Lower leg skin (tissue), 4 donors: ENCODE measurements at regions not wholly inside any gene's neighbourhood (a gene's known extent, or its start where the extent isn't known, plus 50 kb on each side); places are given as distances from the start of the nearest gene placed in this dataset.

Experiments
- DNase-seq, 2 donors: peaks; one replicate each; pipeline ENCODE4 v3.0.0-alpha.2; 2019; ENCODE audit warnings: low spot score in 2 of 2
- H3K4me3 ChIP-seq: fragments of 200-600 bp; sonication (generic); 2 replicates; pipeline ENCODE4 v1.5.1; 2017; ENCODE audit warnings: mild to moderate bottlenecking, low read depth; ENCODE audit not compliant: poor library complexity, severe bottlenecking
- POLR2A ChIP-seq, 2 donors: fragments of 450-650 bp; IDR thresholded peaks; one replicate each; pipeline ENCODE4 v1.6.1; 2016 to 2017; ENCODE audit warnings: antibody characterized with exemption in 2 of 2, mild to moderate bottlenecking in 1 of 2, moderate library complexity in 1 of 2
- WGBS, 2 donors: methylation state at CpG; one replicate each; pipeline ENCODE4 v1.1.5; 2018; 5-methylcytosine and 5-hydroxymethylcytosine counted together
- intact Hi-C: fragments of 100-400 bp; cut with DNase I; formaldehyde crosslinking; loops from one replicate; pipeline ENCODE4 v1.15.0; 2023; ENCODE audit warnings: low total_unique reads
- TF ChIP-seq, protein P1 (sequence below), 3 donors: fragments of 450-650 bp; IDR thresholded peaks; one replicate each; pipeline ENCODE4 v1.5.1; 2016; ENCODE audit warnings: antibody characterized with exemption in 3 of 3, mild to moderate bottlenecking in 3 of 3, moderate library complexity in 2 of 3

DNA sequence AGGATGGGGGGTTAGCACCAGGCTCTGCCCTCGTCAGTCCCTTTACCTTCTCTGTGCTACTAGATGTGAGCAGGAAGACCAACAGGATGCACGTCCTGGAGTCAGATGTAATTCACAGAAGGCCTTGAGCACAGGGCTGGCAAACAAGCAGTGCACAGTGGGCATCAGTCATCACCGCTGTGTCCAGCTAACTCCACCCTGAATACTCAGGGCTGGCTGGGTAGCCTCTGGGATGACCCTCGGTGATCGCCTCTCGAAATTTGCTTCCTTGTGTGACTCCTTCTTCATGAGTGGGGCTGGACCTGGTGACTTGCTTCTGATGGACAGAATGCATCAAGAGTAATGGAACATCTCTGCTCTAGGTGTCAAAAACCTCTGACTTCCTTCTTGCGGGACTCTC, 92.2 kb upstream of the TMPRSS2 start:
- WGBS, 2 donors: 91 to 92% methylated on average over 7 of the region's 7 CpGs
- no peak for TF ChIP-seq POLR2A (IDR thresholded peaks at IDR 0.05)
- TF ChIP-seq, protein P1, sequence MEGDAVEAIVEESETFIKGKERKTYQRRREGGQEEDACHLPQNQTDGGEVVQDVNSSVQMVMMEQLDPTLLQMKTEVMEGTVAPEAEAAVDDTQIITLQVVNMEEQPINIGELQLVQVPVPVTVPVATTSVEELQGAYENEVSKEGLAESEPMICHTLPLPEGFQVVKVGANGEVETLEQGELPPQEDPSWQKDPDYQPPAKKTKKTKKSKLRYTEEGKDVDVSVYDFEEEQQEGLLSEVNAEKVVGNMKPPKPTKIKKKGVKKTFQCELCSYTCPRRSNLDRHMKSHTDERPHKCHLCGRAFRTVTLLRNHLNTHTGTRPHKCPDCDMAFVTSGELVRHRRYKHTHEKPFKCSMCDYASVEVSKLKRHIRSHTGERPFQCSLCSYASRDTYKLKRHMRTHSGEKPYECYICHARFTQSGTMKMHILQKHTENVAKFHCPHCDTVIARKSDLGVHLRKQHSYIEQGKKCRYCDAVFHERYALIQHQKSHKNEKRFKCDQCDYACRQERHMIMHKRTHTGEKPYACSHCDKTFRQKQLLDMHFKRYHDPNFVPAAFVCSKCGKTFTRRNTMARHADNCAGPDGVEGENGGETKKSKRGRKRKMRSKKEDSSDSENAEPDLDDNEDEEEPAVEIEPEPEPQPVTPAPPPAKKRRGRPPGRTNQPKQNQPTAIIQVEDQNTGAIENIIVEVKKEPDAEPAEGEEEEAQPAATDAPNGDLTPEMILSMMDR (IDR thresholded peaks at IDR 0.05): no peak
- intact Hi-C loops: no loop called here
- no peak overlapping the region for H3K4me3 ChIP-seq
- DNase-seq: peak in 1 of 2 donors; percentile 70

DNA sequence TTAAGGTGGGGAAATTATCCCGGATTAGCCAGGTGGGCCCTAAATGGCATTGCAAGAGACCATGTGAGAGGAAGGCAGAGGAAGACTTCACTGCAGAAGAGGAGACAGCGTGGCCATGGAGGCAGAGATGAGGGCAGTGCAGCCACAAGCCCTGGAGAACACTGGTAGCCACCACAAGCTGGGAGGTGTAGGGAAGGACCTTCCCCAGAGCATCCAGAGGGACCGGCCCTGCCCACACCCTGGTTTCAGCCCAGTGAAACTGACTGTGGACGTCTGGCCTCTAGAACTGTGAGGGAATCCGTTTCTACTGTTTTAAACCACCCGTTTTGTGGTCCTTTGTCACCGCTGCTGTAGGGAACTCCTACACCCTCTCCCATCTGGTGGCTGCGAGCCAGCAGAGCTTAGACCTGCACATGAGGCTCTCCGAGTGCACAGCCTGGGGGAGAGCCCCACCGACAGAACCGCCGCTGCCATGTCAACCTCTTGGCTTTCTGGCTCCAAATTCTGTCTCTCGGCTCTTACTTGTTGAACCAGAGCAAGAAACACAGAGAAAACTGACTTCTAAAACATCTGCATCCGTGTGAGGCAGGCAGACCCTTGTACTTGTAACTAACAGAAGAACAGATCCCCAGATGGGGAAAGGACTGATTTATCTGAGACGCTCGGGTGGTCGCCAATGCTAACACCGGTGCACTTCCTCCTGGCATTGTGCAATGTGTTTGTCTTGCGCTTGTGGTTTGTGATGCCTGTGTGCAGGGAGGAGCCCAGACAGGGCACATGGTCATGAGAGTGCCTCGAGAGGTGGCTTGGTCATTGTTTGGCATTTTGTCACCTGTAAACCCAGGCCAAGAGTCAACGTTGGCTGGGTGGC, 90.8 kb upstream of the TMPRSS2 start:
- TF ChIP-seq, protein P1 (IDR thresholded peaks at IDR 0.05): no peak
- TF ChIP-seq POLR2A (IDR thresholded peaks at IDR 0.05): no peak
- intact Hi-C loops: no loop called here
- WGBS, 2 donors: 53 to 75% methylated on average over 21 of the region's 21 CpGs
- DNase-seq: peak in 1 of 2 donors; percentile 82
- no peak overlapping the region for H3K4me3 ChIP-seq

- WGBS, 2 donors: 79 to 87% methylated on average over 7 to 9 of the region's 9 CpGs
- no peak overlapping the region for H3K4me3 ChIP-seq
- DNase-seq: peak in 1 of 2 donors; percentile 79
- TF ChIP-seq POLR2A (IDR thresholded peaks at IDR 0.05): no peak
- TF ChIP-seq, protein P1 (IDR thresholded peaks at IDR 0.05): no peak
- intact Hi-C loops: no loop called here
These were observed 89.9 kb upstream of the TMPRSS2 start for GRCh38 chr21:41597811-41598231.

- no peak for DNase-seq
- intact Hi-C loops: no loop called here
- WGBS, 2 donors: 71 to 95% methylated on average over 1 of the region's 1 CpG
- TF ChIP-seq POLR2A (IDR thresholded peaks at IDR 0.05): no peak
- TF ChIP-seq, protein P1 (IDR thresholded peaks at IDR 0.05): no peak
- no peak overlapping the region for H3K4me3 ChIP-seq
These were observed 89.3 kb upstream of the TMPRSS2 start for GRCh38 chr21:41597227-41597626.

- peak in 1 of 2 donors; percentile 79 for DNase-seq
These were observed 88.4 kb upstream of the TMPRSS2 start for GRCh38 chr21:41596241-41596925.

More at GRCh38 chr21:41596241-41596925, 88.4 kb upstream of the TMPRSS2 start:
- TF ChIP-seq POLR2A (IDR thresholded peaks at IDR 0.05): no peak
- TF ChIP-seq, protein P1 (IDR thresholded peaks at IDR 0.05): no peak
- no peak overlapping the region for H3K4me3 ChIP-seq
- WGBS, 2 donors: 88 to 90% methylated on average over 14 of the region's 14 CpGs
- intact Hi-C loops: no loop called here
